HL-60 (cell line): ENCODE measurements at regions not wholly inside any gene's neighbourhood (a gene's known extent, or its start where the extent isn't known, plus 50 kb on each side); places are given as distances from the start of the nearest gene placed in this dataset.

Experiments
- DNase-seq, 2 experiments: peaks; one replicate each; pipeline ENCODE4 v3.0.0-alpha.2; 2010 to 2020; ENCODE audit warnings: low read depth in 1 of 2, low spot score in 1 of 2
- H3K27ac ChIP-seq: fragments of 250-450 bp; sonication (Bioruptor Pico); replicated peaks from 2 replicates; pipeline ENCODE4 v1.5.1; 2020; ENCODE audit warnings: mild to moderate bottlenecking, moderate library complexity
- H3K27me3 ChIP-seq: fragments of 250-450 bp; sonication (Bioruptor Pico); 2 replicates; pipeline ENCODE4 v1.5.1; 2021; ENCODE audit warnings: mild to moderate bottlenecking, moderate library complexity; ENCODE audit not compliant: insufficient read depth, poor library complexity, severe bottlenecking
- H3K4me3 ChIP-seq: replicated peaks from 2 replicates; pipeline ENCODE4 v1.5.1; 2011; ENCODE audit warnings: mild to moderate bottlenecking, control low read depth, low read length; ENCODE audit not compliant: insufficient read depth
- CTCF ChIP-seq: IDR thresholded peaks from one replicate; pipeline ENCODE4 v1.5.1; 2011; ENCODE audit warnings: low read length, control low read depth, inconsistent platforms; ENCODE audit not compliant: insufficient read depth
- GABPA ChIP-seq: IDR thresholded peaks from 2 replicates; pipeline ENCODE4 v1.6.1; 2012; ENCODE audit warnings: low read depth
- POLR2AphosphoS5 ChIP-seq: IDR thresholded peaks from 2 replicates; pipeline ENCODE4 v1.6.1; 2012; ENCODE audit warnings: low read depth
- REST ChIP-seq: IDR thresholded peaks from 2 replicates; pipeline ENCODE4 v1.6.1; 2012; ENCODE audit warnings: low read depth; ENCODE audit not compliant: insufficient replicate concordance
- SPI1 ChIP-seq: IDR thresholded peaks from 2 replicates; pipeline ENCODE4 v1.6.1; 2012; ENCODE audit warnings: low read depth, mild to moderate bottlenecking, borderline replicate concordance

DNA sequence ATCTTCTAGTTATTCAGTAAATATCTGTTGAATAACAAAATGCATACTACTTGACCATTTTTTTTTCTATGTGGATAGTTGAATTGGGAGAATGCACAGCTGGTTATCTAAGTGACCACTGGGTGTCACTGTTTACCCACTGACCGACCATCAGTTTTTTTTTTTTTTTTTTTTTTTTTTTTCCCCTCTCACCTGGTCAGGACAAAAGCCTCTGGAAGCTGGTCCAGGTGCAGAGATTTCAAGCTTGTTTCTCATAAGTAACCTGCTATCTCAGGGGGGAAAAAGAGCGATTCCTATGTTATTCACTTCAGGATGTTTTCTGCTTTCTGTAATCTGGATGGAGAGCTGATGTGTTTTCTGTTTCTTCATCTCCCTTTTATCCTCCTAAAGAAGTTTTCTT is 256.0 kb downstream of the DCDC2C start:
- peak in 1 of 2 experiments; percentile 0 for DNase-seq
- Histone ChIP-seq H3K4me3 (no peak overlapping the region), H3K27ac (no peak overlapping the region), H3K27me3 (no peaks in the 10 kb centered on the region)
- no peak for TF ChIP-seq GABPA
- TF ChIP-seq CTCF, result peak; percentile 30

- H3K27ac ChIP-seq, result no peak overlapping the region
- no peak overlapping the region for H3K4me3 ChIP-seq
- TF ChIP-seq POLR2AphosphoS5 (no peak), REST (no peak), CTCF (no peak), SPI1 (no peak), GABPA (no peak)
- H3K27me3 ChIP-seq, result no peaks in the 10 kb centered on the region
- DNase-seq, result no peak
These were observed 256.7 kb downstream of the DCDC2C start for GRCh38 chr2:3960106-3960505.

DNA sequence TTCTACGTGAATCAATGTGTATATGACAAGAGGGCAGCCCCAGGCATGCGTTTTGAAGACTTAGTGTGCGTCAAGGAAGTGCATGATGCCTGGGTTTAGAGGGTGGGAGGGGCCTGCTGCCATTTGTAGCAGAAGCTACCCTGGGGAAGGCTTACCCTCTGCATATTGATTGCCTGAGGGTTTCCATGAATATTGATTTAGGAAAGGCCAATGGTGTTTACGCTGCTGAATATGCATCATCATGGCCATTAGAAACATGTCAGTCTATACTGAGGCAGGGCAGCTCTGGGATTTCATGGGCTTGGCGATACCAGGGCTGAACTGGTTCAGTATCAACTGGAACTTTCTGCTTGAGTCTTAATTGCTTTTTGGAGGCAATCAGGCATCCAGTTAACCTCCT is 259.3 kb downstream of the DCDC2C start:
- Histone ChIP-seq H3K4me3 (no peak overlapping the region), H3K27ac (no peak overlapping the region), H3K27me3 (no peaks in the 10 kb centered on the region)
- no peak for DNase-seq
- TF ChIP-seq CTCF (no peak), REST (no peak), SPI1 (no peak), GABPA (no peak)

DNA sequence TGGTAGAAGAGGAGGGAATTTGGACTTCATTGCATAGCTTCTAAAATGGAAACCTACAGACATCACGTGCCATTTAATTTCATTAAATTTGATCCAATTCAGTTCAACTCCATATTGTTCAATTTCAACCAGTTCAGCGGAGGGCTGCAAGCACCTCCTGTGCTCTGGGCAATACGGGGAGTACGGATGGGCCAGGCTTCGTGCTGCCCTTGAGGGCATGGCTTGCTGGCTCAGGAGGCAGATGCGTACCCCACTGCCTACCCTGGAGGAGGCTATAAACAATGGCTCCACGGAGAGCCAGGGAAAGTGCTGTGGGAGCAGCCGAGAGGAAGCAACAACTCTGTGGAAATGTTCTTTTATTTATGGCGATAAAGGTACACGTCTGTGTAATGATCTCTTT is 261.8 kb downstream of the DCDC2C start:
- no peak overlapping the region for H3K27ac ChIP-seq
- H3K4me3 ChIP-seq, result no peak overlapping the region
- no peak for DNase-seq
- TF ChIP-seq SPI1 (no peak), CTCF (no peak), REST (no peak), GABPA (no peak), POLR2AphosphoS5 (no peak)
- no peaks in the 10 kb centered on the region for H3K27me3 ChIP-seq
